ENCODE measurements at regions not wholly inside any gene's neighbourhood (a gene's known extent, or its start where the extent isn't known, plus 50 kb on each side); places are given as distances from the start of the nearest gene placed in this dataset.

DNA sequence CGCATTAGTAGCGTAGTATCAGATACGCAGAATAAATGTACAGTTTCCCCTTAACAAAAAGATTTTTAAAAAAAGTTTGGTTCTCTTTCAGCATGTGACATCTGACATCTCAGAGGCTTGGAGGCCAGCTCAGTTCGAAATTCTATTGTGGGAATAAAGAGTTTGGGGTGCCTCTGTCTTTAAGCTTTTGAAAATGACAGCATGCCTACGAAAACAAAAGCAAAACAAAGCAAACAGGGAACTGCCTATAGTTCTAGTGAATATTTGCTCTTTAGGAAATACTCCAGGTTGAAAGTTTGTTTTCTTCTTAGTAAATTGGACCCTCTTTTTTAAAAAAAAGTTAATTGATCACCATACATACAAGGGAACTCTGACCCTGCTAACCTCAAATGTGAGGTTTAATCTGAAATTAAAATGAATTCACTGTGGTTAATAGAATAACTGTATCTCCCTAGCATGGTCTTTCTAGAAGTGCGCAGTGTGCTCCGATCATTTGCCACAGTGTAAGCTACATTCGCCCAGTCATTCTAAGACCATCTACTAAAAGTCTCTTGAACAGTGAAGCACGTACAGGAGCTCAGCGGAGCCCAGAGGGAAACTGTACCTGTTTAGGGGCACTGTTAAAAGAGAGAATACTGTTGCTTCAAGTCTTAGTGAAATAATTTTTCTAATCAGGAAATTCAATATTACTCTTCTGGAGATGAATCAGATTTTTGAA, 347.0 kb upstream of the CDH2 start:
- DNase-seq = no peak

DNA sequence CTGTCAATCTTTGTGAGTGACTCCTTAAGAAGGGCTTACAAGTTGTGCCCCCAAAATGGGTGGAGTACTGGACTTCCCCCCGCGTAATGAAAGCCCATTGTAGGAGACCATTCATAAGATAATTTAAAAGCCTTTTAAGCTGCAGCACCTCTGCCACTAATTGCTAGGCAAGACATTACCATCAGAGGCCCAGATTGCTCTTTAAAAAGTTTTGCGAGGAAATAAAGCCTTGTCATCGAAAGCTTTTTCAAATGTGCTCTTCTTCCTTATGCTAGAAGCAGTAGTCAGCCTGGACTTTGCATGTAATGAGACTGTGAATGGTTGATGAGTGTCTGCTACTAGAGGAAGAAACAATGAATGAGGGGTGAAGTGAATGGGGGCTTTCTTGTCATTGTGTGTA, 345.3 kb upstream of the CDH2 start:
- no peak for DNase-seq

DNA sequence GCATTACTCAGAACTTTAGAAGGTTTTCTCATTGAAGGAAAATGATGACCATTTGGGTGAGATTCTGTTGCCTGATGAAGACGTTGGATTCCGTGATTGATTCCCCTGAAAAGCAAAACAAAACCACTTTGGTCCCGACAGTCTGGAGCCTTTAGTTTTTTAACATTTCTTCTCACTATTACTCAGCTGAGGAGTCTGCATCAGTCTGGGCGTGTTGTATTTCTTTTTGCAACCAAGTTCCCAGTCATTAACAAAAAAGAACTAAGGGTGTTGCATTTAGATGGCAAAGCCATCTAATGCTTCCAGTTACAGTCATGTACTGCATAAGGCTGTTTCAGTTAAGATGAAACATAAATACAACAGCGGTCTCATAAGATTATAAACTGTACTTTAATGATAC, 343.1 kb upstream of the CDH2 start:
- DNase-seq = no peak

DNA sequence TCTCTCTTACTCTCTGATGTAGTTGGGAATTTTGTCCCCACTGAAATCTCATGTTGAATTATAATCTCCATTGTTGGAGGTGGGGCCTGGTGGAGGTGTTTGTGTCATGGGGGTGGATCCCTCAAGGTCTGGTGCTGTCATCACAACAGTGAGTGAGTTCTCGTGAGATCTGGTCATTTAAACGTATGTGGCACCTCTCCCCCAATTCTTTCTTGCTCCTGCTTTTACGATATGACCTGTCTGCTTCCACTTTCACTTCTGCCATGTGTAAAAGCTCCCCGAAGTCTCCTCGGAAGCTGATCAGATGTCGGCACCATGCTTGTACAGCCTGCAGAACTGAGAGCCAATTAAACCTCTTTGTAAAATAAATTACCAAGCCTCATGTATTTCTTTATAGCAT, 337.8 kb upstream of the CDH2 start:
- no peak for DNase-seq

DNA sequence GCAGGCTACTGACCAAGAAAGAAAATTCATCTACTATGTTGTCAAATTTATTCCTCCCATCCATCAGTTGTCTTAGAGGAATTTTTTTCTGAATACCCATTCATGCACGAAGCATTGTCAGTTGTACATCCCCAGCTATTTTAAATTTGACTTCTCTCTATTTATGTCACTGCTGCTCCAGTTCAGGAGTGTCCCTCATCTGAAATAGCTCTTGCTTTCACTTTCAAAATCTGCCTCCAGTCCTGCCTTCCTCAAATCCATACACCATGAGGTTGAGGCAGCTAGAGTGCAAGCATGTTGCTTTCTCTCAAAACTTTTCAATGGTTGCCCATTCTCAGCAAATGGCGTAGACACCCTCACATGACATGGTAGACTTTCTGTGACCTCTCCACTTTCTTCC, 335.4 kb upstream of the CDH2 start:
- DNase-seq = no peak

DNA sequence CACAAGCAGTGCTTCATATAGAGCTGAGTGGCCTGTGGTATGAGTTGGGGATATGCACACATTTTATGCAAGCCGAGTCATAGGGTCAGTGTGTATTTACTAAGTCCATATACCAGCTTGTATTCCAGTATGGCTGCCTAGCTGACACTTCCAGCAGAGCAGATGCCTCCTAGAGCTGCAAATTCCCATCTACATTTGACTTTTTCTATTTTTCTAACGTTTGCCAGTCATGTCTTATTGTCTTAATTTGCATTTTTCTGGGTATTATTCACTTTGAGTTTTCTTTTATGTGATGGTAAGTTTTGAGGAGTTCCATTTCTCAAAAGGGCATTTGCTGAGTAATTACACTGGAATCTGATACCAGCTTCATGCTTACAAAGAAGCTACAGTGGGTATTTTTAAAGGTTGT, 334.5 kb upstream of the CDH2 start:
- DNase-seq = no peak

DNA sequence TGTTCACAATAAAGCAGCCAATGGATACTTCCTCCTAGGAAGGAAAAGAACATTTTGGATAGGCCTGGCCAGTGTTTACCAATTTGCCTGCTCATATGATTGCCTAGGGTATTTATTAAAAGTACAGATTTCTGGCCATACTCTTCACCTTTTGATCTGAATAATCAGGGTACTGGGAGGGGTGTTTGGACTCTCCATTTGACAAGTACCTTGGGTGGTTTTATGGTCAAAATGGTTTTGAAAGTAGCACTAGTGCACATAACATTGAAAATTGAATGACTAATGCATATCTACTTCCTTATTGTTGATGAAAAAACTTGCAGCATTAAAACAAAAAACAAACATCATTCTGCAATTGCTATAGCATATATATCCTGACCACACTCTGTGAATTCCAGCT, 333.3 kb upstream of the CDH2 start:
- no peak for DNase-seq

DNA sequence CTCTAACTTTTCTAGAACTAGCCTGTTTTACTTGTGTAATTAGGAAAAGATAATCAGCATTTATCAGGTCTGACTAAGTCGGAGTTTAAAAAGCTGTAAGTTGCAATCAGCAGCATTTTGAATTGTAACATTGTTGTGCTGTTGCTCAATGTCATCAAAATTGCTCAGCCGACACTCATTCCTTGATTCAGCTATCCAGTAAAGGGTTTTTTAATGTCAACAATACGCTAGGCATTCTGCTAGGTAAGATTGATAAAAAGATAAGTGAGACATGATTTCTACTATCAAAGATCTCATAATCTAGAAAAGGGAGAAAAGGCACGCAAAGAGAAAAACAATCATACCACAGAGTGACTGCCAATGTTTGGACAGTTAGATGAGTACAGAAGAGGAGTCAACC, 327.1 kb upstream of the CDH2 start:
- DNase-seq = no peak

DNA sequence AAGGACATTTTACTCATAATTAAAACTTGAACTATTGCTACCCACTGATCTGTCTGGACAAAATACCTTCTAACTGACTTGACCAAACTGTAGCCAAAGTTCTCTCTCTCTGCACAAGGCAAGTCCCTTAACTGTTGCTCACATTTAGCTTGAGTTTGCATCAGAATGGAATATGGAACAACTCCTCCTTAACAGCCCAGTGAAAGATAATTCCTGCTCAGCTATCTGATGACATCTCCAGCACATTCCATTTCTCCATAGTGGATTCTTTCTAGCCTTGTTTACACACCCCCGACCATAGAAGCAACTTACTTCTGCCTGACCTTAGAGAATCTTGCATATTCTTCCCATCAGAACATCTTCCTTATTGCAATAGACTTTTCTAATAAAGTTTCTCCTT, 317.2 kb upstream of the CDH2 start:
- DNase-seq = no peak

DNA sequence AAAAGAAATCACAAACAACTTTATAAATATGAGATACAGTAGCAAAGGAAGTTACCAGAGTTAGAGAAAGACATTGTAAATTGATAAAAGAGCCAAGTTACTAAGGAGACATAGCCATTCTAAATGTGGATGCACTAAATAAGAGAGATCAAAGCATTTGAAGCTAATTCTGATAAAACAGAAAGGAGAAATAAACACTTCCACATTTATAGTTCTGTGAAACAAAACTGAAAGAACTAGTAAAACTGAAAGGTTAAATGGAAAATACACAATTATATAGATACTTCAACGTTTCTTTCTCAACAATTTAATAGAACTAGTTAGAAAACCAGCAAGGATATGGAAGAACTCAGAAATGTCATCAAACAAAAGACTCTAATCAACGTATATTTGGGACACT, 309.0 kb upstream of the CDH2 start:
- no peak for DNase-seq

DNA sequence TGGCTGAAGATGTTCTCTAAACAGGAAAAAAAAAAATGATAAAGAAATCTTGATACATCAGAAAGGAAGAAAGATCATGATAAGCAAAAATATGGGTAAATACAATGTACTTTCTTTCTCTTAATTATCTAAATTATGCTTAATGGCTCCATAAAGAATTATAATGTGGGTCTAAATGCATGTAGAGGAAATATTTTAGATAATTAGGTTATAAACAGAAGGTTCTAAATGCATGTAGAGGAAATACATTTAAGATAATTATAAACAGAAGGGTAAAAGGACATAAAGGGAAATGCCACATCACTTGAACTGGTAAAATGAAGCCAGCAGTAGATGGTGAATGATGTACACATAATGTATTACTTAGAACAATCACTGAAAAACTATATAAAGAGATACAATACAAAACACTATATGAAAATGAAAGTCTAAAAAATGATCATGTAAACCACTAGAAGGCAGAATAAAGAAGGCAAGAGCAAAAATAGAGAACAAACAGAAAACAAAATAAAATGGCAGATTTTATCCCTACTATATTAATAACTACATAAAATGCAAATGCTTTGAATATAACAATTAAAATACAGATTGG, 308.4 kb upstream of the CDH2 start:
- no peak for DNase-seq

DNA sequence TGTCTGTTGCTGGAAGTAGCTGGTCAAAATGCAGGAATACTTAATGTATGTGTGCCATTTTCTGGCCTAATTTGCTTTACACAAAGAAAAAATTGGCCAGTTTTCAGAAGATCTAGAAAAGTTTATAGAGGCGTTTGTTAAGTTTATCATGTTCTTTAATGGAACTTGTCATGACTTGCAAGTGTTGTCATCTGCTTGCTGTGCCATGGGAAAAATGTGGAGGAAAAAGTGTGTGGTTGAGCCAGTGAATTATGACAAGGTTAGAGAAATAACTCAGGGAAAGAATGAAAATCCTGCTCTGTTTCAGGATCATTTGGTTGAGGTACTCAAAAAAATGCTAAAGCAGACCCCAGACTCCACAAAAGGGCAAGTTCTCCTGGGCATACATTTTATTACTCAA, 301.6 kb upstream of the CDH2 start:
- DNase-seq = no peak

DNA sequence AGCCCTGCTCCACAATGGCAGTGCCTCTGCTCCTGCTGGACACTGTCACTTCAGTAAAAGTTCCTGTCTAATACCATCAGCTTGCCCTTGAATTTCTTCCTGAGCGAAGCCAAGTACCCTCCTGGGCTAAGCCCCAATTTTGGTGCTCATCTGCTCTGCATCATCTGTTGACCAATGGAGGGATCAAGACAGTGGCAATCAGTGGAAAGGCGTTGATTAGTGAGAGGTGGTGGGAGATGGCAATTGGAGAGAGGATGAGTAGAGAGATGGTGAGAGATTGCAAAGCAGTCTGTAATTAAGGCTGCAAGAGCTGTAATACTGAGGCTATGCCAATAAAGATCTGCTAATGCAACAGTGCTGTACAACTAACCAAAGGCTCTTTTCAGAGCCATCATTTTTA, 299.4 kb upstream of the CDH2 start:
- no peak for DNase-seq

DNA sequence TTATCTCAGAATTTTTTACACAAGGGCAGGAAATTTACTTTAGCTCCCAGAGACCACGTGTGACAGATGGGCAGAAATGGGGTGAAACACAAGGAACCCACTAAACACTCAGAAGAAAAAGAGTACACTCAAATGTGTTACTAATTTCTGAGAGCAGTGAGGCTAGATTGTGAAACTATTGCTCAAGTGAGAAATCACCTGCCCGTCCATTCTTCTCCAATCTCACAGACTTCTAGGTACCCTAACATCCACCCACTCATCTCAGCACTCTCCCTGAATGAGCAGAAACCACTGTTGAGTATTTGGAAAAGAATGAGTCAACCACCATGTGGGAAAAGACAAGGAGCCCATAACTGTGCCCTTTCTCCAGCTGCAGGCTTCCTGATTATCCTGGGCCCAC, 293.0 kb upstream of the CDH2 start:
- DNase-seq = no peak

DNA sequence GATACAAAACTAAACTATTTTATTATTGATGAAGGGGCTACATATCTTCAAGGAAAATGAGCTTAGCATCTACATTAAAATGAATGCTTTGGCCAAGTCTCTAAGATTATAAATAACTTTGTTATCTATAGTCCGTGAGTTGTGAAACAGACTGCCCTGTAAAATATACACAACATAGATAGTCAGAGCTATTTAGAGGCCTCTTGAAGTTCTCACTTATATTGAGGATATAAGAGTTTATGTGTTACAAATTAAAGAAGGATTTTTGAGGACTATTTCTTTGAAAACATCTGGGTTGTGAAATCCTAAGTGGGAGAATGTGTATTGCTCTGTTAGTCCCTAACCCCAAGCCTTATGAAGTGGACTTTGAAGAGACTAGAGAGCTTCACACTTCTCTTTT, 292.0 kb upstream of the CDH2 start:
- no peak for DNase-seq

DNA sequence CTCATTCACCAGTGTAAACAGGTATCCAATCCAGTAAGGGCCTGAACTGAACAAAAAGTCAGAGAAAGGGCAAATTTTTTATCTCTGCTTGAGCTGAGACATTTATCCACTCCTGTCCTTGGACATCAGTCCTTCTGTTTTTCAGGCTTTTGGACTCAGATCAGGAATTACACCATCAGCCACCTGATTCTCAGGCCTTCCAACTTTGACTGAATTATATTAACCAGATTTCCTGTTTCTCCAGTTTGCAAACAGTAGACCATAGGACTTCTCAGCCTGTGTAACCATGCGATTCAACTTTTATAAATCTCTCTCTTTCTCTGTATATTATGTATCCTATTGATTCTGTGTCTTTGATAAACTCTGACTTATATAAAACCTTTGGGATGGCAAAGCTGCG, 289.3 kb upstream of the CDH2 start:
- no peak for DNase-seq

DNA sequence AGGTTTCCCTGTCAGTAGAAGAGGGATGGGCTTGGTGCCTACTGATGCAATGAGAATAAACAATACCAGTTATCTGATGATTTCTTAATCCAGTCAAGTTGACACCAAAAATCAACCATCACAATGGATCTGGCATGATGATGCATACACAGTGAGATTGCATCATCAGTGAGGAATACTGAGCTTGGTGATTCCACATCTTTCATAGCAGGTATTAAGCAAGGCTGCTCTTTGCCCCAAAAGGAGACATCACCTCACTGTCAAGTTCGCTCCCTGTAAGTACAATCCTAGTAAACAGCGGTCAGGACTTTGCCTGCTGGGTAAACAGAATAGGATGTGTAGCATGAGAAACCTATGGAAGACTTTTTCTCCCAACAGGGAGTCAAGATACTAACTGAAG, 282.7 kb upstream of the CDH2 start:
- DNase-seq = no peak

DNA sequence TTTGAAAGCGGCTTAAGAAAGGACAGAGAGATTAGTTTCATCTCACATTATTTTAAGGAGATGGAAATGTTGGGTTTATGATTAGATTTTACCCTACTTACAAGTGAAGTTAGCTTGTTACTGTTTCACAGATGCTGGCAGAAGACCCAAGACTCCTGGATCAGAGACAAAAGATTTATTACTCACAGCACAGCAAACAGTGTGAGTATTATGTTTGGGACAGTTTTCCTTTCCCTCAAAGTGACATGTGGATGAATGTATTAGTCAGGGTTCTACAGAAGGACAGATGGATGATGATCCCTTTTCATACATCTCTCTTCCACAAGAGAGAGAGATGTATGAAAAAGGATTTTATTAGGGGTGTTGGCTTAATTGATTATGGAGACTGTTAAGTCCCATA, 281.8 kb upstream of the CDH2 start:
- DNase-seq = peak; percentile 40

DNA sequence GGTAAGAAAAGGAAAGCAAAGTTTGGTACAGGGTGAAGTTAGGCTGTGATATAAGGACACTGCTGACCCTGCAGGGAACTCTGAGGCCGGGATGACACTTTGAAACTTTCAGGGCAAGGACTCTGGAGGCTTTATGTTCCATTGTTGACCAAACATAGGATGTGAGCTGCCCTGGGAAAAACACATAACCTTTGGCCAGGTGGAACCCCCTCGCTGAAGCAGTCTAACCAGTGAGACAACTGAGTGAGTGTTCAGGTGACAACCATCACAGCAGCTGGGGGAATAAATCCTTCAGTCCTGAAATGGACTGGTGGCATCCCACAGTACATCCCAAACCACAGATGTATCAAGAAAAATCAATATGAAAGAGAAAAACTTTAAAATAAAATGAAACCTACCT, 280.9 kb upstream of the CDH2 start:
- DNase-seq = no peak

DNA sequence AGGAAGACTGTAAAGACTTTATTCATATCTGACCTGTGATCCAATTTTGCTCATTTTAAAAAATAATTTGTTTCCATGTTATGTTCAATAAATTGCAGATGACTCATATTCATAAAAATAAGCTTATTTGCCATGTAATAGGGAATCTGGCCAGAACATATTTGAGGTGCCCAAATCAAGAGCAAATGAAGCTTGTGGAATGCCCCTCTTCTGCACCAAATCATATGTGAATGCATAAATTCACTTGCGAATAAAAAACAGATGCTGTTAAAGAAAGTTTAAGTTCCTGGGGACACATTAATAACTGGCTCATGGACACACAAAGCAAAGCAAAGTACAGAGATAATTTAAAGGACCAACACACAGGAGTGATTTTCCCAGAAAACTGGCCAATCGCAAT, 279.0 kb upstream of the CDH2 start:
- no peak for DNase-seq

DNA sequence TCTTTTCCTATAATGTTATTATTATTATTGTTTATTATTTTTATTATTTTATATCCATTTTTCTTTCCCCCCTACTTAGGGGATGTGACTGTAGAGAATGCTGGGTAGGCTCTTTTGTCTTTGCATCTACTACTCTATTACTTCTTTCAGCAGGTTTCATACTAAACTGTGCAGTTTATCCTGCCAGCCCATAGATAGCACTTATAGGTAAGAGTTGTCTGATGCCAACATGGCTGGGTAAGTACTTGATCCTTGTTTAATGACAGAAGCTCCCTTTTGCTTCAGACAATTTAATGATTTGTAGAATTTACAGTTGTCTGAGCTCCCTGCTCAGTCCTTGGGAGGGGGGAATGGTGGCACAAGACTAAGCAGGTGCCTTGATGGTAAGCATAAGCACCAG, 262.9 kb upstream of the CDH2 start:
- no peak for DNase-seq

DNA sequence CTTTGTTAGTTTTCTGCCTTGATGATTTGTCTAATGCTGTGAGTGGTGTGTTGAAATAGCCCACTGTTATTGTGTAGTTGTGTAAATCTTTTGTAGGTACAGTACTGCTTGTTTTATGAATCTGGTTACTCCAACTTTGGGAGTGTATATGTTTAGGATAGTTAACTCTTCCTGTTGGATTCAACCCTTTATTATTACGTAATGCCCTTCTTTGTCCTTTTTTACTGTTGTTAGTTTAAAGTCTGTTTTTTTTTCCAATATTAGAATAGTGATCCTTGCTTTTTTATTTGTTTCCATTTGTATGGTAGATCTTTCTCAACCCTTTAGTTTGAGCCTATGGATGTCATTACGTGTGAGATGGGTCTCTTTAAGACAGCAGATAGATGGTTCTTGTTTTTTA, 261.5 kb upstream of the CDH2 start:
- DNase-seq = no peak

DNA sequence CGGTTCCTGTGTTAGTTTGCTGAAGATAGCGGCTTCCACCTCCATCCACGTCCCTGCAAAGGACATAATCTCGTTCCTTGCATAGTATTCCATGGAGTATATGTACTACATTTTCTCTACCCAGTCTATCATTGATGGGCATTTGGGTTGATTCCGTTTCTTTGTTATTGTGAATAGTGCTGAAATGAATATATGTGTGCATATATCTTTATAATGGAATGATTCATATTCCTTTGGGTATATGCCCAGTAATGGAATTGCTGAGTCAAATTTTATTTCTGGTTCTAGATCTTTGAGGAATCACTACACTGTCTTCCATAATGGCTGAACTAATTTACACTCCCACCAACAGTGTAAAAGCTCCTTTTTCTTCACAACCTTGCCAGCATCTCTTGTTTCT, 255.4 kb upstream of the CDH2 start:
- no peak for DNase-seq

DNA sequence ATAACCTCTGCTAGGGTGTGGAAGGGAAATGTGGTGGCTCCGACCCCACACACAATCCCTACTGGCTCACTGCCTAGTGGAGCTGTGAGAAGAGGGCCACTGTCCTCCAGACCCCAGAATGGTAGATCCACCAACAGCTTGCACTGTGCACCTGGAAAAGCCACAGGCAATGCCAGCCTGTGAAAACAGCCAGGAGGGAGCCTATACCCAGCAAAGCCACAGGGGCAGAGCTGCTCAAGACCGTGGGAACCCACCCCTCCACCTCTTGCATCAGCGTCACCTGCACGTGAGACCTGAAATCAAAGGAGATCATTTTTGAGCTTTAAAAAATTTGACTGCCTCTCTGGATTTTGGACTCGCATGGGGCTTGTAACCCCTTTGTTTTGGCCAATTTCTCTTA, 249.0 kb upstream of the CDH2 start:
- DNase-seq = no peak

DNA sequence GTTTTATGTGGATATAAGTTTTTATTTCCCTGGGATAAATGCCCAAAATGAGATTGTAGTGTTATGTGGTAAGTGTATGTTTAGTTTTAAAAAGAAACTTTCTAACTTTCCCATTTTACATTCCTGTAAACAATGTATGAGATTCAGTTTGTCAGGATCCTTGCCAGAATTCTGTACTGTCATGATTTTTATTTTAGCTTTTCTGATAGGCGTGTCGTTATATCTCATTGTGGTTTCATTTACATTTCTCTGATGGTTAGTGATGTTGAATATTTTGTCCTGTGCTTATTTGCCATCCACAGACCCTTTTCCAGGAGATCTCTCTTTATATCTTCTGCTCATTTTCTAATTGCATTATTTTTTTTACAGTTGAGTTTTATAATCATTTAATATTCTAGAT, 245.6 kb upstream of the CDH2 start:
- no peak for DNase-seq
